ENCODE measurements at regions not wholly inside any gene's neighbourhood (a gene's known extent, or its start where the extent isn't known, plus 50 kb on each side); places are given as distances from the start of the nearest gene placed in this dataset.

DNA sequence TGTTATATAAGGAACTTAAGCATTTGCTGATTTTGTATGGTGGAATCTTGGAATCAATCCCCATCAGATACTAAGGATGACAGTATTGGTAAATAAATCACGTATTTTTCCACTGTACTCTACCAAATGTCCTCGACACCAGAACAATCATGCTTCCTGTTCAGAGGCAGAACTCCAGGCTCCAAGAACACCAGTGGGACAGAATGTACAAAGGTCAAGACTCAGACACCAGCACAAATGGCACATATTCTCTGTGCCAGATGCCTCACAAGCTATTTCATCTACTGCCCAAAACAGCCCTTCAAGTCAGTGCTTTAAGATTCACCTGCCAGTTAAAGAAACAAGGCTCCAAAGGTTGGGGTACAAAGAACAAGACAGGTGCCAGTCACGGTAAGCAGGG lies 420.5 kb downstream of the STK39 start:
- Histone ChIP-seq H3K27me3 (ENCODE audit: insufficient read depth, low read length, poor library complexity) (peaks cover 3% of the 10 kb centered on the region), H2AFZ (ENCODE audit: low read depth, low read length) (no peak overlapping the region), H3K4me2 (ENCODE audit: insufficient read depth, low read length) (no peak overlapping the region), H3K27ac (ENCODE audit: low read length) (no peak overlapping the region), H3K79me2 (ENCODE audit: insufficient read depth, low read length) (no peaks in the 10 kb centered on the region), H3K36me3 (ENCODE audit: insufficient read depth, low read length) (no peaks in the 10 kb centered on the region), H3K4me1 (ENCODE audit: insufficient read depth, low read length) (no peaks in the 10 kb centered on the region), H3K9me3 (ENCODE audit: insufficient read depth, low read length, severe bottlenecking) (no peaks in the 10 kb centered on the region), H3K9ac (ENCODE audit: low read depth, low read length) (no peak overlapping the region), H4K20me1 (ENCODE audit: insufficient read depth, low read length) (no peaks in the 10 kb centered on the region), H3K4me3 (ENCODE audit: low read depth in 1 of 2, low read length in 2 of 2) (no peak overlapping the region)
- DNase-seq = no peak
- TF ChIP-seq EZH2 (IDR thresholded peaks at IDR 0.05; ENCODE audit: borderline replicate concordance, low read depth, low read length, severe bottlenecking) = no peak
- TF ChIP-seq, protein P1, sequence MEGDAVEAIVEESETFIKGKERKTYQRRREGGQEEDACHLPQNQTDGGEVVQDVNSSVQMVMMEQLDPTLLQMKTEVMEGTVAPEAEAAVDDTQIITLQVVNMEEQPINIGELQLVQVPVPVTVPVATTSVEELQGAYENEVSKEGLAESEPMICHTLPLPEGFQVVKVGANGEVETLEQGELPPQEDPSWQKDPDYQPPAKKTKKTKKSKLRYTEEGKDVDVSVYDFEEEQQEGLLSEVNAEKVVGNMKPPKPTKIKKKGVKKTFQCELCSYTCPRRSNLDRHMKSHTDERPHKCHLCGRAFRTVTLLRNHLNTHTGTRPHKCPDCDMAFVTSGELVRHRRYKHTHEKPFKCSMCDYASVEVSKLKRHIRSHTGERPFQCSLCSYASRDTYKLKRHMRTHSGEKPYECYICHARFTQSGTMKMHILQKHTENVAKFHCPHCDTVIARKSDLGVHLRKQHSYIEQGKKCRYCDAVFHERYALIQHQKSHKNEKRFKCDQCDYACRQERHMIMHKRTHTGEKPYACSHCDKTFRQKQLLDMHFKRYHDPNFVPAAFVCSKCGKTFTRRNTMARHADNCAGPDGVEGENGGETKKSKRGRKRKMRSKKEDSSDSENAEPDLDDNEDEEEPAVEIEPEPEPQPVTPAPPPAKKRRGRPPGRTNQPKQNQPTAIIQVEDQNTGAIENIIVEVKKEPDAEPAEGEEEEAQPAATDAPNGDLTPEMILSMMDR (IDR thresholded peaks at IDR 0.05; ENCODE audit: borderline replicate concordance, extremely low read depth, low read length, poor library complexity, severe bottlenecking) = no peak
- ATAC-seq (ENCODE audit: insufficient read depth, low read depth) = no peak

GRCh38 chr2:167825664-167826063 lies 421.7 kb downstream of the STK39 start:
- DNase-seq (no peak), ATAC-seq (ENCODE audit: insufficient read depth, low read depth) (no peak)
- H3K9ac ChIP-seq (ENCODE audit: low read depth, low read length) = no peak overlapping the region
- H3K9me3 ChIP-seq (ENCODE audit: insufficient read depth, low read length, severe bottlenecking) = no peaks in the 10 kb centered on the region
- H3K27ac ChIP-seq (ENCODE audit: low read length) = no peak overlapping the region
- H3K4me3 ChIP-seq (ENCODE audit: low read depth in 1 of 2, low read length in 2 of 2) = no peak overlapping the region
- no peaks in the 10 kb centered on the region for H3K27me3 ChIP-seq (ENCODE audit: insufficient read depth, low read length, poor library complexity)
- no peaks in the 10 kb centered on the region for H3K36me3 ChIP-seq (ENCODE audit: insufficient read depth, low read length)
- no peaks in the 10 kb centered on the region for H3K79me2 ChIP-seq (ENCODE audit: insufficient read depth, low read length)
- H4K20me1 ChIP-seq (ENCODE audit: insufficient read depth, low read length) = no peaks in the 10 kb centered on the region
- no peaks in the 10 kb centered on the region for H3K4me1 ChIP-seq (ENCODE audit: insufficient read depth, low read length)
- no peak overlapping the region for H2AFZ ChIP-seq (ENCODE audit: low read depth, low read length)
- no peak for TF ChIP-seq EZH2 (IDR thresholded peaks at IDR 0.05; ENCODE audit: borderline replicate concordance, low read depth, low read length, severe bottlenecking)
- TF ChIP-seq, protein P1 (IDR thresholded peaks at IDR 0.05; ENCODE audit: borderline replicate concordance, extremely low read depth, low read length, poor library complexity, severe bottlenecking) = no peak
- H3K4me2 ChIP-seq (ENCODE audit: insufficient read depth, low read length) = no peak overlapping the region

DNA sequence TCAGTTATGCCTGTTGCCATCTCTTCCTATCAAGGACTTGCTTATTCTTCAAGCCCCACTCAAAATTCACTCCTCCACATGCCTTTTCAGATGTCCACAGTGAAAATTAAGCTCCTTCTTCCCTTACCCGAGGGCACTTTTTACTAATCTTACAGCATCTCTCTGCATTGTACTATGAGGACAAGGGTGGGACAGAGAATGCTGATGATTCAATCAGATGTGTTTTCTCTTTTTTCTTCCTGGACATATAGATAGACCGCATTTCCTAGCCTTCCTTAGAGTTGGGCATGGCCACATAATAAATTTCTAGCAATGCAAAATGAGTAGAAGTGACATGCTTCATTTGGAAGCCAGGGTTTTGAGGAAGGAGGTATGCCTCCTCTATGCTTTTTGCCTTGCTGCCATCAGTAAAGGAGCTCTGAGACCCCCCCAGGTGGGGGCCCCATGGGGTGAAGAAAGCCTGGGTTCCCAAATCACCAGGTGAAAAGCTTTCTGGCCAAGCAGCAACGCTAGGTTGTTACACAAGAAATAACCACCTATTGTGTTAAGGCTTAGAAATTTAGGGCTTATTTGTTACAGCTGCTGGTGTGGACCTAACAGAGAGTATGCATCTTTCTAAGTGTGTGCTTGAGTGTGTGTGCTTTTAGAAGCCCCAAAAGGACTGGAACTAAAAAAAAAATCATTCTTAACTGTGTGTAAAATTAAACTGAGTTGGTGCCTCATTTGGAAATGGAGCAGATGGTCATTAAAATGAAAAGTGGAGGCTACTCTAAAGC lies 424.5 kb downstream of the STK39 start:
- Histone ChIP-seq H3K4me2 (ENCODE audit: insufficient read depth, low read length) (no peak overlapping the region), H3K27me3 (ENCODE audit: insufficient read depth, low read length, poor library complexity) (peaks cover 7% of the 10 kb centered on the region), H2AFZ (ENCODE audit: low read depth, low read length) (no peak overlapping the region), H3K36me3 (ENCODE audit: insufficient read depth, low read length) (no peaks in the 10 kb centered on the region), H3K4me1 (ENCODE audit: insufficient read depth, low read length) (no peaks in the 10 kb centered on the region), H4K20me1 (ENCODE audit: insufficient read depth, low read length) (no peaks in the 10 kb centered on the region), H3K9me3 (ENCODE audit: insufficient read depth, low read length, severe bottlenecking) (no peaks in the 10 kb centered on the region), H3K9ac (ENCODE audit: low read depth, low read length) (no peak overlapping the region), H3K79me2 (ENCODE audit: insufficient read depth, low read length) (no peaks in the 10 kb centered on the region), H3K27ac (ENCODE audit: low read length) (no peak overlapping the region), H3K4me3 (ENCODE audit: low read depth in 1 of 2, low read length in 2 of 2) (no peak overlapping the region)
- TF ChIP-seq, protein P1 (IDR thresholded peaks at IDR 0.05; ENCODE audit: borderline replicate concordance, extremely low read depth, low read length, poor library complexity, severe bottlenecking) = no peak
- no peak for TF ChIP-seq EZH2 (IDR thresholded peaks at IDR 0.05; ENCODE audit: borderline replicate concordance, low read depth, low read length, severe bottlenecking)
- DNase-seq (no peak), ATAC-seq (ENCODE audit: insufficient read depth, low read depth) (no peak)
